Adipocyte (in vitro differentiated cells): ENCODE measurements at regions not wholly inside any gene's neighbourhood (a gene's known extent, or its start where the extent isn't known, plus 50 kb on each side); places are given as distances from the start of the nearest gene placed in this dataset.
A peak's percentile ranks its signal among the peaks of the same experiment; 100 is the strongest.

Experiments used
- DNase-seq: peaks from one replicate; pipeline ENCODE4 v3.0.0-alpha.2; 2015; ENCODE audit warnings: low read depth
- H3K27me3 ChIP-seq: replicated peaks from 2 replicates; pipeline ENCODE4 v1.7.0; 2013; ENCODE audit warnings: mild to moderate bottlenecking, low read length, moderate library complexity; ENCODE audit not compliant: control insufficient read depth, insufficient read depth
- H3K36me3 ChIP-seq: 2 replicates; pipeline ENCODE4 v1.7.0; 2013; ENCODE audit warnings: low read length, mild to moderate bottlenecking, moderate library complexity; ENCODE audit not compliant: control insufficient read depth, insufficient read depth, severe bottlenecking
- H3K4me1 ChIP-seq: 2 replicates; pipeline ENCODE4 v1.7.0; 2013; ENCODE audit warnings: mild to moderate bottlenecking, low read length, moderate library complexity; ENCODE audit not compliant: control insufficient read depth, insufficient read depth
- H3K4me3 ChIP-seq: 2 replicates; pipeline ENCODE4 v1.7.0; 2013; ENCODE audit warnings: mild to moderate bottlenecking, low read length, moderate library complexity
- H3K9ac ChIP-seq: 2 replicates; pipeline ENCODE4 v1.7.0; 2013; ENCODE audit warnings: mild to moderate bottlenecking, low read length, moderate library complexity
- H3K9me3 ChIP-seq: 2 replicates; pipeline ENCODE4 v1.7.0; 2013; ENCODE audit warnings: mild to moderate bottlenecking, low read length, moderate library complexity; ENCODE audit not compliant: control insufficient read depth

DNA sequence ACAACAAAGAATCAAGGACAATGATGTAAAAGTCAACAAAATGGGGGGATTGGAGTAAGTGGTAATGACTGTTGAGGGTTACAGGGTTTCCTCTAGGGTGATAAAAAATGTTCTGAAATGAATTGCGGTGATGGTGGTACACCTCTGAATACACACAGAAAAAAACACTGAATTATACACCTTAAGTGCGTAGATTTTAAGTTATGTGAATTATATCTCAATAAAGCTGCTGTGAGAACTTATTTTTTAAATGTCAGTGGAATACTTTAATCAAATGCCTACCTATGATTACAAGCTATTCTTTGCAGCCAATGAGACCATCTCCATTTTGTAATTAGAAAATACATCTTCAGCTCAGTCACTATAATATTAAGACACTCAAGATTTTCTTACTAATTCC lies 53.5 kb downstream of the ZNF608 start:
- Histone ChIP-seq H3K9ac (no peak overlapping the region), H3K4me1 (peaks cover 27% of the 10 kb centered on the region), H3K27me3 (no peaks in the 10 kb centered on the region), H3K36me3 (no peaks in the 10 kb centered on the region), H3K9me3 (no peaks in the 10 kb centered on the region), H3K4me3 (no peak overlapping the region)
- DNase-seq: no peak

DNA sequence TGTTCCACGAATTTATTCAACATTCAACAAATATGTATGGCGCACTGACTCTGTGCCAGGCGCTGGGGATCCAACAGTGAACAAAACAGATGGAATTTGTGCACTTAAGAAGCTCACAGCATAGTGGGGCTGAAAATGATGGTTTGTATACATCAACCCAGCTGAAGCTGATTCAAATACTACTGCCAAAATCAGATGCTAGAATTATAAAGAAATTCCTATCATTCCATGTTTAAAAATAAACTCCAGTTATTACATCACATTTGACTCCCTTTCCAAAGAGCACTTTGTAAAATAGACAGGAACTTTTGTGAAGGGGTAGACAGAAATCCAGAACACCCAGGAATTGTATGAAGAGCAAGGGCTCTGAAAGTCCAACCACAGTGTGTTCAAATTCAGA lies 54.1 kb downstream of the ZNF608 start:
- H3K36me3 ChIP-seq: no peaks in the 10 kb centered on the region

DNA sequence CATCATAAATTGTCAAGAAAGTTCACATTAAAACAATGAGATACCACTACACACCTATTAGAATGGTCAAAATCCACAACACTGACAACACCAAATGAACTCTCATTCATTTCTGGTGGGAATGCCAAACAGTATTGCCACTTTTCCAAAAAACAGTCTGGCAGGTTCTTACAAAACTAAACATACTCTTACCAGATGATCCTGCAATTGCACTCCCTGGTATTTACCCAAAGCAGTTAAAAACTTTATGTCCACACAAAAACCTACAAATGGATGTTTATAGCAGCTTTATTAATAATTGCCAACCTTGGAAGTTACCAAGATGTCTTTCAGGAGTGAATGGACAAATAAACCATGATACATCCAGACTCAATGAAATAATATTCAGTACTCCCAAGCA lies 56.8 kb downstream of the ZNF608 start:
- DNase-seq: no peak
- Histone ChIP-seq H3K36me3 (no peaks in the 10 kb centered on the region), H3K27me3 (no peaks in the 10 kb centered on the region)

More for the DNA sequence above, 54.1 kb downstream of the ZNF608 start:
- H3K9me3 ChIP-seq: no peaks in the 10 kb centered on the region
- H3K4me1 ChIP-seq: peaks cover 21% of the 10 kb centered on the region
- peak overlapping the region; percentile 31 for H3K4me3 ChIP-seq
- peak; percentile 65 for DNase-seq
- H3K9ac ChIP-seq: no peak overlapping the region
- no peaks in the 10 kb centered on the region for H3K27me3 ChIP-seq

DNA sequence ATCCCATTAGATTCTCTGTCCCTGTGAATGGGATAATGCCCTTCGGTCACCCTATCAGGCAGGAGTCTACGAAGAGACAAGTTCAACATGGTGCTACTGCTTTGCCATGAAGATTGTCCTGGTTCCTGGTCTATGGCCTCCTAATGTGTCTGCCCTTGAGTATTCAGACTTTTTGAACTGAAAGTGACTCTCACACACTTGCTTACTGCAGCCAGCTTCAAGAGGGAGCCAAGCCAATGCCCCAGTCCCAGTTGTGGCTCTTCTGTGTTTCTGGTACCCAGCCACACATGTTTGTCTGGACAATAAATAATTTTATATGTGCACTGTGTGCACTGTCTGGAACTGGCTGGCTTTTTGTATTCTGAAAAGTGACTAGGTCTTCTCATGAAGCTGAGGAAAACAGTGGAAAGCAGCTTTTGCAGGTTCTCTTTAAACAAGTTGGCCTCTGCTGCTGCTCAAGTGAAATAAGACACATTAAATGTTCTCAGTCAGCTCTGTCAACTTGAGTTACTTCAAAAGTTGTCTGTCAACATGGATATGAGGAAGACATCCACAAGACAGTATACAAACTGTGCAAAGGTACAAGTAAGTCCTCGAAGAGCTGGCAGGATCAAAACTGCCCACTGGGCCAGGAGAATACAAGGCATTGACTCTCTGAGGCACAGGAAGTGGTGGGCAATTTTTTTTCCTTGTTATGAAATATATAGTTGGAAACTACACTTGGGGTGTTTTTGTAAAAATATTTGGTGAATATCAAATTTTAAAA lies 60.0 kb downstream of the ZNF608 start:
- Histone ChIP-seq H3K9me3 (no peaks in the 10 kb centered on the region), H3K4me1 (peaks cover 5% of the 10 kb centered on the region), H3K9ac (no peak overlapping the region), H3K36me3 (no peaks in the 10 kb centered on the region), H3K4me3 (no peak overlapping the region), H3K27me3 (no peaks in the 10 kb centered on the region)
- DNase-seq: no peak

More for the DNA sequence above, 56.8 kb downstream of the ZNF608 start:
- Histone ChIP-seq H3K9ac (no peak overlapping the region), H3K9me3 (no peaks in the 10 kb centered on the region), H3K4me3 (no peak overlapping the region), H3K4me1 (peaks cover 20% of the 10 kb centered on the region)

DNA sequence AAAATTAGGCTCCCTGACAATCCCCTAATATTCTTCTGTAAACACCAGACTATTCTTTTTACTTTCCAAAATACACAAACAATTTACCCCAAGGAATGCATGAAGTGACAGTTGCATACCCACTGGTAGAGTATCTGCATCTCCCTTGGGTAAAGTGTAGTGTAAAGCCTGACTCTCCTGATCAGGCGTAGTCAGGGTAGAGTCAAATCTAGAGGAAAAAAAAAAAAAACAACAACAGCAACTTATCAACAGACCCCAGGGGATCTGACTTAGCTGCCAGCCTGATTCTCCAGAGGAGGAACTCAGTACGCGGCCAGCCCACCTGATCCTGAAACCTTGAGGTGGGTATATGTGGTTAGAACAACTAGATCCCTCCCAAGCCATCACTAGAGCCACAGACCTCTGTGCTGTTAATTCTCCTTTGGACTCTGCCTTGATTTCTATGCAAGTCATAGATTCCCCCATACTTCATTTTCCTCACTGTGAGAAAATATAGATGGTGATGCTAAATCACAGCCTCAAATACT lies 61.0 kb downstream of the ZNF608 start:
- H3K27me3 ChIP-seq: no peaks in the 10 kb centered on the region
- no peaks in the 10 kb centered on the region for H3K9me3 ChIP-seq
- no peak overlapping the region for H3K9ac ChIP-seq
- H3K4me1 ChIP-seq: peaks cover 4% of the 10 kb centered on the region
- no peak overlapping the region for H3K4me3 ChIP-seq
- no peak for DNase-seq
- H3K36me3 ChIP-seq: no peaks in the 10 kb centered on the region

DNA sequence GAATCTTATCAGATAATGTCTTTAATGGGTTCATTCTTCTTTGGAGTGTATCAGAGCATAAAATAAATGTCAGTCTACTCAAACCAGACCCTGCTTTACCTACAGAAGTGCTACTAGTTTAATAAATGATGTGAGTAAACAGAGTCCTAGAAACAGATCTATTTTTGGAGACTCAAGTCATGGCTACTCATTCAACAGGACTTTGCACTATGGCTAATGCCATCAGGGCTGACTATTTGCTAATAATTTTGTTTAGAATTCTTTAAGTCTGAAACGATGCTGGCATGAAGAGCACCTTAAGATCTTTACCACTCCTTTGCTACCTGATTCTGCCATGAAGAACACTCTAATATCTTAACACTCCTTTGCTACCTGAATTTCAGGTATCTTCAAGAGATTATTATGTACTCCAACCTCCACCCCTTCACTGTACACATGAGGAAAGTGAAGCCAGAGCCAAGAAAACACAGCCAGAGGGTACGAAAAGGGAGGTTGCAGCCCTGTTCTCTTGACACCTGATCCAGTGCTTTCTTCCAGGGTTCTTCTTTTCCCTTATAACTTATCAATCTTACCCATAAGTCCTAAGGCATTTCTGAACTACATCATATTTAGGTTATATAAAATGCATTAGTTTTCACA lies 62.4 kb downstream of the ZNF608 start:
- no peaks in the 10 kb centered on the region for H3K27me3 ChIP-seq
- no peak for DNase-seq
- no peak overlapping the region for H3K4me3 ChIP-seq
- no peaks in the 10 kb centered on the region for H3K9me3 ChIP-seq
- no peaks in the 10 kb centered on the region for H3K36me3 ChIP-seq
- peaks cover 4% of the 10 kb centered on the region for H3K4me1 ChIP-seq
- H3K9ac ChIP-seq: no peak overlapping the region

DNA sequence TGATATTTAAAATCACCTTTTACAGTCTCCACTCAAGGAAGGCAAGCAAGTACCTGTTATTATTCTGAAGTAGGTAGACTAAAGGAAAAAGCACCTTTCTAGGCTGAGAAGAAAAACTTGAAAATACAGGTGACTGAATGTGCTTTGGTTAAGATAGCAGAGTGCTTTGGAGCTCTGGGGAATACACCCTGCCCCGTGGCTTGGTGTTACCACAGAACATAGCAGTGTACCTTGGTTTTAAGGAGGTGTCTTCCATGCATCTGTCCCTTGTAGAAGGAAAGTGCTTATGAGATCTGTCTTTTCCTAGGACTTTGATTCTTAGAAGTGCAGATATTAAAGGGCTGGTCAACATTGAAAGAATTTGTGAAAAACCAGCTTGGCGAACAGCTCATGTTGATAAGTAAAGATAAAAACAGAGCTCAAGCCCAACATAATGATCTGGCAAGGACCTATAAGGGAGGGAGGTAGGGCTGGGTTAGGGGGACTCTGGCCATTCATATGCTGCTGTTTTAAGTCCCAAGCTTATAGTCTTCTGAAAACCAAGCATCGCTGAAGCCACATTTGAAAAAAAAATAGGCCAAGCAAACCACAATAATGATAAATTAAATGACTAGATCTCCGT lies 66.8 kb downstream of the ZNF608 start:
- peaks cover 32% of the 10 kb centered on the region for H3K4me1 ChIP-seq
- no peak overlapping the region for H3K4me3 ChIP-seq
- DNase-seq: no peak
- H3K36me3 ChIP-seq: no peaks in the 10 kb centered on the region
- no peak overlapping the region for H3K9ac ChIP-seq
- H3K27me3 ChIP-seq: no peaks in the 10 kb centered on the region
- no peaks in the 10 kb centered on the region for H3K9me3 ChIP-seq

DNA sequence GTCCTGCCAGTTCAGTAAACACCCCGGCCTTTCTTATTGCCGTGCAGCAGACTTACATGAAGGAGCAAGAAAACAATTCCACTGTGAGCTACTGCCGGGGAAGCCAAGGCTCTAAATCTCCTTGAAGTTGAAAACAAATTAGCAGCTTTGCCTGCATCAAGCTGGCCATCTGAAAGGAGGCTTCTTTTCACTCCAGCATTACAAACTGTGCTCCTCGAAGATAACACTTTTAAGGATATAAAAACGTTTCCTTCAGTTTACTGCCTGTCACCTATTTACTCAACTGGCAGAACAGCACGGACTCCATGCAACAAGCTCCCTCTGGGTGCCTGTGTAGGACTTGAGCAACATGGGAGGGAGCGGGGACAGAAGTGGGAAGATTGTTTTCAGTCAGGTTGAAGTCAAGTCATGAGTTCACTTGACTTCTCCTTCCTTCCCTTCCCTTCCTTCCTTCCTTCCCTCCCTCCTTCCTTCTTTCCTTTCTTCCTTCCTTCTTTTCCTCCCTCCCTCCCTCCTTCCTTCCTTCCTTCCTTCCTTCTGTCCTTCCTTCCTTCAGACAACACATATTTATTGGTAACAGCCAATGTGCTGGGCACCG lies 67.4 kb downstream of the ZNF608 start:
- H3K9me3 ChIP-seq: no peaks in the 10 kb centered on the region
- no peaks in the 10 kb centered on the region for H3K27me3 ChIP-seq
- H3K36me3 ChIP-seq: no peaks in the 10 kb centered on the region
- H3K9ac ChIP-seq: no peak overlapping the region
- peaks cover 32% of the 10 kb centered on the region for H3K4me1 ChIP-seq
- DNase-seq: no peak
- no peak overlapping the region for H3K4me3 ChIP-seq

DNA sequence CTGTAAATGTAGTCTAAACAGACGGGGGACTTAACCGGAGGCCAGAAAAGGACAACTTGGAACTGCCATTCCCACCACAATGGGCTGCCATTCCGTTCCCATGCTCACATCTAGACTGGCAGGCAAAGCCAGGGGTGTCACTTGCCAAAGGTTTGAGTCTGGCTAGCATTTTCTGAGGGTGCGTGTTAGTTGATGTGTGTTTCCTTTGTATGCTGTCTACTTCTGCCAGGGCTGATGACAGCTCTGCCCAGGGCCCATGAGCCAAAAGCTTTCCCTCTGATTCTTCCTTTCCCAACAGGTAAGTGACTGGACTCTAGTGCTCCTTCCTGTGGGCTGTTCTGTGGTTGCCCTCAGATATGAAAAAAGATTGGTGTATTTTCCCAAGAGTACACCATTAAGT lies 68.0 kb downstream of the ZNF608 start:
- no peaks in the 10 kb centered on the region for H3K27me3 ChIP-seq
- H3K9me3 ChIP-seq: no peaks in the 10 kb centered on the region
- no peak overlapping the region for H3K9ac ChIP-seq
- DNase-seq: no peak
- H3K4me1 ChIP-seq: peaks cover 32% of the 10 kb centered on the region
- H3K36me3 ChIP-seq: no peaks in the 10 kb centered on the region
- H3K4me3 ChIP-seq: no peak overlapping the region

DNA sequence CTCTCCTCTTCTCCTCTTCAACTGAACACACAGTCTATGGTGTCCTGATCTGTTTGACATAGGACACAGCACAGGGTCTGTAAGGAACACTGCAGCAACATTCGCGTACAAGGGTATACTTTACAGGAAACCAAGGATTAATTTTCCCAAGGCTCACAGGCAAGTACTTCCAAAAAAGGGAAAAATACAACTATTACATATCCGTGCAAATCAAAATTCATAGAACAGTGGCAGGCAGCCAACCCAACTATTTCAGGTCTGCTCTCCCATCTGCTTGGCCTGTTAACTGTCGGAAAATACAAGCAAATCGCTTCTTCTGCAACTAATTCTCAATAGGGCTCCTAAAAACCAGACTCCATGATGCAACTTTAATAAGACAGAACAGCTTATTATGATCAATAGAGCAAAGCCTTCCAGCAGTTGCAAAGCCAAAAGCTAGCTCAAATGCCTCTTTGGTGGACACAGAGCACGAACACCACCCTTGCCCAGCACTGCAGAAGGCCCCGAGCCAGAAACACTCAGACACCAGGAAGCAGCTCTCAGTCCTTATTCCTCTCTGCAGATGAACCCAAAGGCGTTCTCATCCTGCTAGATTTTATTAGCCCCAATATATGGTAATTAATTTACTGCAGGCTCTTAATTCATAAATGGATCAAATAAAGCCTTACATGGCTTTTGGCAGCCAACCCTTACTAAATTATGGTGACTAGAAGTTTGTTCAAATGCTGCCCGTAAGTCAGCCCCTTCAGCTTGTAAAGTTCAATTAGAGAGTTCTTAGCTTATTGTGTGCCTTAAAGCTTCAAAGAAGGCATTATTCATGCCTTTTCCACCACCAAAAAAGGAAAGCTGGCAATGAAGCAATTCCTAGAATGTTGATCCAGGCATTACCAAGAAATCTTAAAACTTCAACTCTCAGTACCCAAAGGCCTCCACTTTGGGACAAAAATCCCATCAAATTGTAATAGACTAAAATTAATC lies 68.8 kb downstream of the ZNF608 start:
- H3K4me3 ChIP-seq: peak overlapping the region; percentile 45
- H3K4me1 ChIP-seq: peaks cover 32% of the 10 kb centered on the region
- DNase-seq: no peak
- no peaks in the 10 kb centered on the region for H3K27me3 ChIP-seq
- no peaks in the 10 kb centered on the region for H3K36me3 ChIP-seq
- no peaks in the 10 kb centered on the region for H3K9me3 ChIP-seq
- H3K9ac ChIP-seq: peak overlapping the region; percentile 53
